ENCODE measurements at regions not wholly inside any gene's neighbourhood (a gene's known extent, or its start where the extent isn't known, plus 50 kb on each side); places are given as distances from the start of the nearest gene placed in this dataset.

DNA sequence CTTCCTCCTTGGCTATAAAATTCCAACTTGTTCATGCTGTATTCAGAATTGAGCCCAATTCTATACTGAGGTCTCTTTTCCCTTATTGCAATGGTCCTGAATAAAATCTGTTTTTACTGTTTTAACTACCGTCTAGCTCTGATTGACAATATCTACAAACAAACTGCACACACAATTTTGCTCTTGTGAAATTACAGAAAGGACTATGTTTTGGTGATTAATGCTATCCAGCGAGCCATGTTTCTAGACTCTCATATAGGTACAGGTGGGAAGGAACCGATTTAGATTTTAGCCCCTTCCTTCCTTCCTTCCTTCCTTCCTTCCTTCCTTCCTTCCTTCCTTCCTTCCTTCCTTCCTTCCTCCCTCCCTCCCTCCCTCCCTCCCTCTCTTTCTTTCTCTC lies 254.4 kb downstream of the SLC4A3 start:
- peaks cover 9% of the 10 kb centered on the region for H3K27me3 Mint-ChIP-seq
- no peaks in the 10 kb centered on the region for H3K36me3 Mint-ChIP-seq (ENCODE audit: low read depth)
- ATAC-seq = no peak
- ChIA-PET CTCF (no interaction called here), POLR2A (no interaction called here)
- H3K4me1 Mint-ChIP-seq = no peaks in the 10 kb centered on the region
- no peak overlapping the region for H3K4me3 Mint-ChIP-seq
- no peak for DNase-seq
- H3K27ac Mint-ChIP-seq = no peak overlapping the region
- intact Hi-C loops (cut with DNase I, micrococcal nuclease) = no loop called here
- H3K9me3 Mint-ChIP-seq (ENCODE audit: low read depth) = no peaks in the 10 kb centered on the region

GRCh38 chr2:219886615-219887014 lies 259.2 kb downstream of the SLC4A3 start:
- Mint-ChIP-seq H3K27ac (no peak overlapping the region), H3K4me3 (no peak overlapping the region), H3K36me3 (ENCODE audit: low read depth) (no peaks in the 10 kb centered on the region), H3K27me3 (peaks cover 10% of the 10 kb centered on the region), H3K4me1 (no peaks in the 10 kb centered on the region), H3K9me3 (ENCODE audit: low read depth) (no peaks in the 10 kb centered on the region)
- no peak for DNase-seq
- intact Hi-C loops (cut with DNase I, micrococcal nuclease) = no loop called here
- ChIA-PET POLR2A (no interaction called here), CTCF (no interaction called here)
- no peak for ATAC-seq

GRCh38 chr2:219887870-219888269 lies 260.4 kb downstream of the SLC4A3 start:
- H3K36me3 Mint-ChIP-seq (ENCODE audit: low read depth) = no peaks in the 10 kb centered on the region
- H3K27me3 Mint-ChIP-seq = peaks cover 10% of the 10 kb centered on the region
- DNase-seq (no peak), ATAC-seq (no peak)
- H3K4me1 Mint-ChIP-seq = no peaks in the 10 kb centered on the region
- no peaks in the 10 kb centered on the region for H3K9me3 Mint-ChIP-seq (ENCODE audit: low read depth)
- intact Hi-C loops (cut with DNase I, micrococcal nuclease) = no loop called here
- CTCF ChIA-PET = no interaction called here
- H3K27ac Mint-ChIP-seq = no peak overlapping the region
- no peak overlapping the region for H3K4me3 Mint-ChIP-seq
- POLR2A ChIA-PET = no interaction called here

- H3K27ac Mint-ChIP-seq = no peak overlapping the region
- ChIA-PET CTCF (interaction anchor here (0.7 kb wide), 1 partner anchor 11 kb away, joined by 6 read pairs; no protein-coding TSS in a partner anchor), POLR2A (no interaction called here)
- intact Hi-C loops (cut with DNase I, micrococcal nuclease) = no loop called here
- no peaks in the 10 kb centered on the region for H3K9me3 Mint-ChIP-seq (ENCODE audit: low read depth)
- H3K36me3 Mint-ChIP-seq (ENCODE audit: low read depth) = no peaks in the 10 kb centered on the region
- H3K4me3 Mint-ChIP-seq = no peak overlapping the region
- H3K27me3 Mint-ChIP-seq = no peaks in the 10 kb centered on the region
- DNase-seq (no peak), ATAC-seq (no peak)
- H3K4me1 Mint-ChIP-seq = no peaks in the 10 kb centered on the region
These were observed 266.1 kb downstream of the SLC4A3 start for GRCh38 chr2:219893541-219893940.

DNA sequence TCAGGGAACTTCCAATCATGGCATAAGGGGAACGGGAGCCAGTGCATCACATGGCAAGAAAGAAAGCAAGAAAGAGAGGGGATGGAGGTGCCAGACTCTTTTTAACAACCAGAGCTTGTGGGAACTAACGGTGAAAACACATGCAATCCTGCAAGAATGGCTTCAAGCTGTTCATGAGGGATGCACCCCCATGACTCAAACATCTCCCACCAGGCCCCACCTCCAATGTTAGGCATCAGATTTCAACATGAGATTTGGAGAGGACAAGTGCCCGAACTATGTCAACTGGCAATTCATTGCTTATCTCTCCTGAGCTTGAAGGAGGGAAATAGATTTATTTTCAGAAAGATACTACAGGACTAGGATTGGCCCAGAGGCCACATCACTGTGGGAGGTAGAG lies 270.0 kb downstream of the SLC4A3 start:
- intact Hi-C loops (cut with DNase I, micrococcal nuclease) = no loop called here
- CTCF ChIA-PET = no interaction called here
- ATAC-seq (no peak), DNase-seq (no peak)
- Mint-ChIP-seq H3K27me3 (no peaks in the 10 kb centered on the region), H3K27ac (no peak overlapping the region), H3K36me3 (ENCODE audit: low read depth) (no peaks in the 10 kb centered on the region), H3K9me3 (ENCODE audit: low read depth) (no peaks in the 10 kb centered on the region), H3K4me3 (no peak overlapping the region), H3K4me1 (no peaks in the 10 kb centered on the region)
- POLR2A ChIA-PET = no interaction called here

GRCh38 chr2:219901155-219901554 lies 273.7 kb downstream of the SLC4A3 start:
- Mint-ChIP-seq H3K4me1 (no peaks in the 10 kb centered on the region), H3K9me3 (ENCODE audit: low read depth) (no peaks in the 10 kb centered on the region), H3K4me3 (no peak overlapping the region), H3K27ac (no peak overlapping the region), H3K36me3 (ENCODE audit: low read depth) (no peaks in the 10 kb centered on the region), H3K27me3 (peaks cover 6% of the 10 kb centered on the region)
- ChIA-PET POLR2A (no interaction called here), CTCF (no interaction called here)
- intact Hi-C loops (cut with DNase I, micrococcal nuclease) = no loop called here
- ATAC-seq = no peak
- DNase-seq = no peak

DNA sequence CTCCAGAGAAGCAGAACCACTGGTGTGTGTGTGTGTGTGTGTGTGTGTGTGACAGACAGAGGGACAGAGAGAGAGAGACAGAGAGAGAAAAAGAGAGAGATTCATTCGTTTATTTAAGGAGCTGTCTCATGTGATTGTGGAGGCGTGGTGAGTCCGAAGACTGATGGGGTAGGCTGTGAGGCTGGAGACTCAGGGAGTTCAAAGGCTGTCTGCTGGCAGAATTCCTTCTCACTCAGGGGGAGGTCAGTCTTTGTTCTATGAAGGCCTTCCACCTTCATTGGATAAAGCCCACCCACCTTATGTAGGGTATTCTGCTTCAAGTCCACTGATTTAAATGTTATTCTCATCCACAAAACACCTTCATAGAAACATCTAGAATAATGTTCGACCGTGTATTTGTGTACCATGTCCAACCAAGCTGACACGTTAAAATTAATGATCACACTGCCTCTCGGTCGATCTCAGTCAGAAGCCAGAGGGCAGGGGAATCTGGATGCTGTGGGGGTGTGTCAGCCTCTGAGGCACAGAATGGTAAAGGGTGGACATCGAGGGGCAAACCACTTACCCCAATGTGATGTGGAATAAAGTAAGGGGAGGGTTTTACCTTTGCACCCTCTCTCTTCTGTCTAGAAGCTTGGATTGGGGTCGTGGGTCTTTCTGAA lies 275.6 kb downstream of the SLC4A3 start:
- CTCF ChIA-PET = no interaction called here
- H3K9me3 Mint-ChIP-seq (ENCODE audit: low read depth) = no peaks in the 10 kb centered on the region
- H3K27ac Mint-ChIP-seq = no peak overlapping the region
- H3K4me3 Mint-ChIP-seq = no peak overlapping the region
- no peak for DNase-seq
- H3K36me3 Mint-ChIP-seq (ENCODE audit: low read depth) = no peaks in the 10 kb centered on the region
- POLR2A ChIA-PET = no interaction called here
- intact Hi-C loops (cut with DNase I, micrococcal nuclease) = no loop called here
- no peaks in the 10 kb centered on the region for H3K4me1 Mint-ChIP-seq
- no peak for ATAC-seq
- peaks cover 7% of the 10 kb centered on the region for H3K27me3 Mint-ChIP-seq

GRCh38 chr2:219905640-219906039 lies 278.2 kb downstream of the SLC4A3 start:
- ChIA-PET CTCF (interaction anchor here (1.7 kb wide), 1 partner anchor 12 kb away, joined by 6 read pairs; no protein-coding TSS in a partner anchor), POLR2A (no interaction called here)
- Mint-ChIP-seq H3K4me3 (no peak overlapping the region), H3K36me3 (ENCODE audit: low read depth) (no peaks in the 10 kb centered on the region), H3K27me3 (peaks cover 11% of the 10 kb centered on the region), H3K9me3 (ENCODE audit: low read depth) (no peaks in the 10 kb centered on the region), H3K4me1 (no peaks in the 10 kb centered on the region), H3K27ac (no peak overlapping the region)
- intact Hi-C loops (cut with DNase I, micrococcal nuclease) = no loop called here
- DNase-seq (no peak), ATAC-seq (no peak)

GRCh38 chr2:219906114-219907010 lies 278.9 kb downstream of the SLC4A3 start:
- Mint-ChIP-seq H3K36me3 (ENCODE audit: low read depth) (no peaks in the 10 kb centered on the region), H3K9me3 (ENCODE audit: low read depth) (no peaks in the 10 kb centered on the region), H3K27me3 (peaks cover 11% of the 10 kb centered on the region), H3K4me1 (no peaks in the 10 kb centered on the region), H3K27ac (no peak overlapping the region), H3K4me3 (no peak overlapping the region)
- intact Hi-C loops (cut with DNase I, micrococcal nuclease) = no loop called here
- ChIA-PET CTCF (no interaction called here), POLR2A (no interaction called here)
- no peak for ATAC-seq
- DNase-seq = no peak

- ChIA-PET POLR2A (no interaction called here), CTCF (no interaction called here)
- no peak overlapping the region for H3K27ac Mint-ChIP-seq
- DNase-seq = no peak
- H3K27me3 Mint-ChIP-seq = peaks cover 11% of the 10 kb centered on the region
- H3K36me3 Mint-ChIP-seq (ENCODE audit: low read depth) = no peaks in the 10 kb centered on the region
- no peak for ATAC-seq
- H3K4me1 Mint-ChIP-seq = no peaks in the 10 kb centered on the region
- H3K4me3 Mint-ChIP-seq = no peak overlapping the region
- intact Hi-C loops (cut with DNase I, micrococcal nuclease) = no loop called here
- H3K9me3 Mint-ChIP-seq (ENCODE audit: low read depth) = no peaks in the 10 kb centered on the region
These were observed 279.6 kb downstream of the SLC4A3 start for GRCh38 chr2:219907011-219907365.

- no peak overlapping the region for H3K27ac Mint-ChIP-seq
- H3K27me3 Mint-ChIP-seq = peaks cover 11% of the 10 kb centered on the region
- ATAC-seq (no peak), DNase-seq (no peak)
- POLR2A ChIA-PET = no interaction called here
- no peaks in the 10 kb centered on the region for H3K36me3 Mint-ChIP-seq (ENCODE audit: low read depth)
- no peaks in the 10 kb centered on the region for H3K9me3 Mint-ChIP-seq (ENCODE audit: low read depth)
- no peaks in the 10 kb centered on the region for H3K4me1 Mint-ChIP-seq
- H3K4me3 Mint-ChIP-seq = no peak overlapping the region
- CTCF ChIA-PET = interaction anchor here (0.6 kb wide), 1 partner anchor 148 kb away, joined by 3 read pairs; no protein-coding TSS in a partner anchor
- intact Hi-C loops (cut with DNase I, micrococcal nuclease) = no loop called here
These were observed 281.1 kb downstream of the SLC4A3 start for GRCh38 chr2:219908538-219908937.

DNA sequence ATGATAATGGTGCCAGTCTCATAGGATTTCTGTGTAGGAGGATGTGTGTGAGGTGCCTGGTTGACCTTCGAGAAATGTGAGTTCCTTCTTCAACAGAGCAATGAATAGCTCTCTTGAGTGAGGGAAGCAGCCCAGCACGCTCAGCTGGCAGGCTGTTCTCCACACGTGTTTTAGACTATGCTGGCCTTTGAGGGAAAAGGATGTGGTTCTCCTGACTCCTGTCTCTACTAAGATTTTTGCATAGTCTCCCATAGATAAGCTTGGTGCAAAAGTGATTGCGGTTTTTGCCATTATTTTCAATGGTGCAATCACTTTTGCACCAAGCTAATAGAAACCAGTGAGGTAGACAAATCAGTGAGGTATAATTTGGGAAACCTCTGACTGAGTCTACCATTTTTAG lies 284.1 kb downstream of the SLC4A3 start:
- no peak overlapping the region for H3K4me3 Mint-ChIP-seq
- H3K27me3 Mint-ChIP-seq = peaks cover 6% of the 10 kb centered on the region
- ChIA-PET CTCF (interaction anchor here (1.8 kb wide), 1 partner anchor 10 kb away, joined by 5 read pairs; no protein-coding TSS in a partner anchor), POLR2A (no interaction called here)
- H3K27ac Mint-ChIP-seq = no peak overlapping the region
- ATAC-seq = no peak
- intact Hi-C loops (cut with DNase I, micrococcal nuclease) = no loop called here
- H3K9me3 Mint-ChIP-seq (ENCODE audit: low read depth) = no peaks in the 10 kb centered on the region
- no peak for DNase-seq
- no peaks in the 10 kb centered on the region for H3K36me3 Mint-ChIP-seq (ENCODE audit: low read depth)
- H3K4me1 Mint-ChIP-seq = no peaks in the 10 kb centered on the region
